GM21529 (cell line): ENCODE measurements at regions not wholly inside any gene's neighbourhood (a gene's known extent, or its start where the extent isn't known, plus 50 kb on each side); places are given as distances from the start of the nearest gene placed in this dataset.
"Not testable (repeated sequence)": the region's sequence is repeated elsewhere in the genome, so short reads cannot be mapped to it uniquely, and the experiment has no call there.

Source experiments
- ATAC-seq: cut with Tn5 transposase; IDR thresholded peaks from one replicate; pipeline ENCODE4 v1.9.1; 2021; ENCODE audit not compliant: unreplicated experiment

- no peak for ATAC-seq
Observed at GRCh38 chr10:25797888-25798429, 136.1 kb upstream of the MYO3A start.

- ATAC-seq = no peak
Observed at GRCh38 chr10:25804505-25804904, 129.5 kb upstream of the MYO3A start.

- ATAC-seq = no peak
Observed at GRCh38 chr10:25805986-25806385, 128.0 kb upstream of the MYO3A start.

GRCh38 chr10:25808372-25808771, 125.7 kb upstream of the MYO3A start:
- ATAC-seq = no peak

- ATAC-seq = no peak
Observed at GRCh38 chr10:25811052-25811685, 122.9 kb upstream of the MYO3A start.

- no peak for ATAC-seq
Observed at GRCh38 chr10:25813511-25813910, 120.5 kb upstream of the MYO3A start.

- no peak for ATAC-seq
Observed at GRCh38 chr10:25815236-25815635, 118.8 kb upstream of the MYO3A start.

GRCh38 chr10:25815999-25816768, 117.8 kb upstream of the MYO3A start:
- ATAC-seq = no peak

GRCh38 chr10:25817200-25817599, 116.8 kb upstream of the MYO3A start:
- ATAC-seq = no peak

GRCh38 chr10:25818751-25819150, 115.3 kb upstream of the MYO3A start:
- ATAC-seq = no peak

- no peak for ATAC-seq
Observed at GRCh38 chr10:25820472-25820871, 113.6 kb upstream of the MYO3A start.

GRCh38 chr10:25820874-25821273, 113.2 kb upstream of the MYO3A start:
- ATAC-seq = no peak

GRCh38 chr10:25824050-25824449, 110.0 kb upstream of the MYO3A start:
- no peak for ATAC-seq

- ATAC-seq = no peak
Observed at GRCh38 chr10:25828475-25828874, 105.6 kb upstream of the MYO3A start.

GRCh38 chr10:25831080-25831479, 102.9 kb upstream of the MYO3A start:
- ATAC-seq = no peak

- ATAC-seq = no peak
Observed at GRCh38 chr10:25839683-25840082, 94.3 kb upstream of the MYO3A start.

- ATAC-seq = not testable (repeated sequence)
Observed at GRCh38 chr10:25840875-25841274, 93.2 kb upstream of the MYO3A start.

GRCh38 chr10:25842146-25842545, 91.9 kb upstream of the MYO3A start:
- ATAC-seq = no peak

- no peak for ATAC-seq
Observed at GRCh38 chr10:25843551-25844170, 90.4 kb upstream of the MYO3A start.

GRCh38 chr10:25844716-25845115, 89.3 kb upstream of the MYO3A start:
- ATAC-seq = not testable (repeated sequence)

- ATAC-seq = no peak
Observed at GRCh38 chr10:25849268-25849667, 84.8 kb upstream of the MYO3A start.

GRCh38 chr10:25849988-25850387, 84.0 kb upstream of the MYO3A start:
- ATAC-seq = no peak
